Lung (tissue), 11 donors: ENCODE measurements at regions not wholly inside any gene's neighbourhood (a gene's known extent, or its start where the extent isn't known, plus 50 kb on each side); places are given as distances from the start of the nearest gene placed in this dataset.

Source experiments
- ATAC-seq: fragments of 200-7000 bp; cut with Tn5 transposase; one replicate; pipeline ENCODE4 v1.9.1; 2020; ENCODE audit warnings: moderate number of reproducible peaks; ENCODE audit not compliant: insufficient read depth, low FRiP score
- DNase-seq, 3 donors: peaks; one replicate each; pipeline ENCODE4 v3.0.0-alpha.2; 2013 to 2017
- H3K27ac ChIP-seq, 2 donors: one replicate each; pipeline ENCODE4 v1.5.1; 2013; ENCODE audit warnings: mild to moderate bottlenecking in 2 of 2, moderate library complexity in 2 of 2, control low read depth in 1 of 2, inconsistent platforms in 1 of 2, low read depth in 1 of 2, low read length in 1 of 2
- H3K27me3 ChIP-seq, 3 donors: one replicate each; pipeline ENCODE4 v1.5.1; 2013; ENCODE audit warnings: low read length in 2 of 3; ENCODE audit not compliant: control insufficient read depth in 3 of 3, insufficient read depth in 3 of 3
- H3K36me3 ChIP-seq, 4 donors: one replicate each; pipeline ENCODE4 v1.5.1; 2013; ENCODE audit warnings: low read length in 4 of 4, mild to moderate bottlenecking in 1 of 4, moderate library complexity in 1 of 4; ENCODE audit not compliant: control insufficient read depth in 4 of 4, insufficient read depth in 4 of 4
- H3K4me1 ChIP-seq, 5 donors: one replicate each; pipeline ENCODE4 v1.5.1; 2013; ENCODE audit warnings: low read length in 5 of 5, mild to moderate bottlenecking in 2 of 5, moderate library complexity in 1 of 5; ENCODE audit not compliant: control insufficient read depth in 5 of 5, insufficient read depth in 5 of 5
- H3K4me3 ChIP-seq: one replicate; pipeline ENCODE4 v1.5.1; 2013; ENCODE audit warnings: mild to moderate bottlenecking, control low read depth, moderate library complexity
- H3K9ac ChIP-seq, 2 donors: one replicate each; pipeline ENCODE4 v1.5.1; 2013; ENCODE audit warnings: low read length in 2 of 2, control low read depth in 1 of 2; ENCODE audit not compliant: insufficient read depth in 1 of 2
- H3K9me3 ChIP-seq, 4 donors: one replicate each; pipeline ENCODE4 v1.5.1; 2013; ENCODE audit warnings: low read length in 3 of 4, mild to moderate bottlenecking in 1 of 4, moderate library complexity in 1 of 4; ENCODE audit not compliant: control insufficient read depth in 4 of 4, insufficient read depth in 3 of 4
- WGBS, 2 donors: extraction: QIAGEN DNeasy Blood & Tissue Kit; methylation state at CpG; one replicate each; pipeline ENCODE4 v1.1.7; 2013; 5-methylcytosine and 5-hydroxymethylcytosine counted together
- TF ChIP-seq, protein P1 (sequence below): IDR thresholded peaks from 2 replicates; pipeline ENCODE4 v1.5.1; 2012; ENCODE audit warnings: mild to moderate bottlenecking; ENCODE audit errors: control extremely low read depth, extremely low read depth
- donor health status: control.
- donor health status: control.
- donor health status: Bipolar disorder and iron deficiency.
- donor health status: healthy.
- donor health status: DM: yes; HTN: yes; CAD: no.

DNA sequence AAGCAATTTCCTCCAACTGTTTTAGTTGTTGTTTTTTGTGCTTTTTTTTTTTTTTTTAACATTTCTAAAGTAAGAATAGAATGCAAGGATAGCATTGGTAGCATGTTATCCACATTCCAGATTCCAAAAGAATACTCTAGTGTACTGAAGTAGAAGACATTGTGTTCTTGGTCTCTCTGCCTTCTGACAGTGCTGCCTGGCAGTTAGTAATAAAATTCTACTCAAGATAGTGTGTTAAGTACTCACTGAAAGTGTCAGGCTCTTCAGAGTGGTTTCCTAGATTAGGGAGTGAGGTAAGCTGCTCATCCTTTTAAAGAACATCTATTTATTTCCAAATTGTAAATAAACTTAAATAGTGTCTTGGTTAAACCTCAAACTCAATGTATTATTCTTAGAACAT lies 253.7 kb downstream of the HNMT start:
- Histone ChIP-seq H3K36me3 (no peaks in the 10 kb centered on the region), H3K4me3 (no peak overlapping the region), H3K27ac (no peak overlapping the region), H3K9ac (no peak overlapping the region), H3K27me3 (no peaks in the 10 kb centered on the region), H3K9me3 (no peaks in the 10 kb centered on the region), H3K4me1 (no peaks in the 10 kb centered on the region)
- no peak for ATAC-seq
- TF ChIP-seq, protein P1, sequence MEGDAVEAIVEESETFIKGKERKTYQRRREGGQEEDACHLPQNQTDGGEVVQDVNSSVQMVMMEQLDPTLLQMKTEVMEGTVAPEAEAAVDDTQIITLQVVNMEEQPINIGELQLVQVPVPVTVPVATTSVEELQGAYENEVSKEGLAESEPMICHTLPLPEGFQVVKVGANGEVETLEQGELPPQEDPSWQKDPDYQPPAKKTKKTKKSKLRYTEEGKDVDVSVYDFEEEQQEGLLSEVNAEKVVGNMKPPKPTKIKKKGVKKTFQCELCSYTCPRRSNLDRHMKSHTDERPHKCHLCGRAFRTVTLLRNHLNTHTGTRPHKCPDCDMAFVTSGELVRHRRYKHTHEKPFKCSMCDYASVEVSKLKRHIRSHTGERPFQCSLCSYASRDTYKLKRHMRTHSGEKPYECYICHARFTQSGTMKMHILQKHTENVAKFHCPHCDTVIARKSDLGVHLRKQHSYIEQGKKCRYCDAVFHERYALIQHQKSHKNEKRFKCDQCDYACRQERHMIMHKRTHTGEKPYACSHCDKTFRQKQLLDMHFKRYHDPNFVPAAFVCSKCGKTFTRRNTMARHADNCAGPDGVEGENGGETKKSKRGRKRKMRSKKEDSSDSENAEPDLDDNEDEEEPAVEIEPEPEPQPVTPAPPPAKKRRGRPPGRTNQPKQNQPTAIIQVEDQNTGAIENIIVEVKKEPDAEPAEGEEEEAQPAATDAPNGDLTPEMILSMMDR = no peak
- no peak for DNase-seq

- Histone ChIP-seq H3K4me3 (no peak overlapping the region), H3K9ac (no peak overlapping the region), H3K4me1 (no peaks in the 10 kb centered on the region), H3K9me3 (no peaks in the 10 kb centered on the region), H3K36me3 (no peaks in the 10 kb centered on the region), H3K27me3 (no peaks in the 10 kb centered on the region), H3K27ac (no peak overlapping the region)
- TF ChIP-seq, protein P1 = no peak
- 98 to 100% methylated on average over 1 of the region's 1 CpG for WGBS, 2 donors
- ATAC-seq = no peak
- no peak for DNase-seq
Measured at GRCh38 chr2:138218397-138218796, 254.1 kb downstream of the HNMT start.

- DNase-seq = no peak
- 86 to 87% methylated on average over 5 of the region's 5 CpGs for WGBS, 2 donors
- ATAC-seq = no peak
Measured at GRCh38 chr2:138219961-138220360, 255.7 kb downstream of the HNMT start.

DNA sequence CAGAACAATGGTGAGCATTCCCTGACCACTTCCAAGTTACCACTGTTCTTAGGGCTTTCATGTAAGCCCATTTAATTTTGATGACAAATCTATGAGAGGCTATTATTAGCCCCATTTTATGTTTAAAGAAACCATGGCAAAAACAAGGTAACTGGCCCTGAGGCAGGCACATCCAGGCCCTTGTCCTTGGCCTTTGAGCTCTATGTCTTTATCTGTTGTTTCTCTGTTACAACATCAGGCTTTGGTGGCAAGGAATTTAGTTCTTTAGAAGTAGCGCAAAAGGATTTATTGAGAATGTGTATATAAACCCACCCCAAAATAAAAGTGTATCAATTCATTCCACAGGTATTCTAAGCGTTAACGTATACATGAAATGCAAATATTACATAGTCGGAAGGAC lies 257.1 kb downstream of the HNMT start:
- Histone ChIP-seq H3K4me3 (no peak overlapping the region), H3K27me3 (no peaks in the 10 kb centered on the region), H3K9me3 (no peaks in the 10 kb centered on the region), H3K36me3 (no peaks in the 10 kb centered on the region), H3K9ac (no peak overlapping the region), H3K4me1 (no peaks in the 10 kb centered on the region), H3K27ac (no peak overlapping the region)
- DNase-seq (no peak), ATAC-seq (no peak)
- 98% methylated on average over 4 of the region's 4 CpGs for WGBS, 2 donors
- TF ChIP-seq, protein P1 = no peak

More at GRCh38 chr2:138219961-138220360, 255.7 kb downstream of the HNMT start:
- Histone ChIP-seq H3K9me3 (no peaks in the 10 kb centered on the region), H3K4me1 (no peaks in the 10 kb centered on the region), H3K4me3 (no peak overlapping the region), H3K27me3 (no peaks in the 10 kb centered on the region), H3K27ac (peak overlapping the region in 1 of 2 donors; percentile 9), H3K9ac (no peak overlapping the region), H3K36me3 (no peaks in the 10 kb centered on the region)
- TF ChIP-seq, protein P1 = no peak
